GM04504 (cell line): ENCODE measurements at regions not wholly inside any gene's neighbourhood (a gene's known extent, or its start where the extent isn't known, plus 50 kb on each side); places are given as distances from the start of the nearest gene placed in this dataset.
"Not testable (repeated sequence)": the region's sequence is repeated elsewhere in the genome, so short reads cannot be mapped to it uniquely, and the experiment has no call there.

ENCODE experiments used
- DNase-seq: peaks from one replicate; pipeline ENCODE4 v3.0.0-alpha.2; 2012; ENCODE audit warnings: low read depth

GRCh38 chr21:28066596-28067387, 925.9 kb downstream of the LTN1 start:
- no peak for DNase-seq

- DNase-seq: no peak
Measured at GRCh38 chr21:28066076-28066475, 926.6 kb downstream of the LTN1 start.

- no peak for DNase-seq
Measured at GRCh38 chr21:28063241-28064216, 929.1 kb downstream of the LTN1 start.

GRCh38 chr21:28052956-28053355, 939.7 kb downstream of the LTN1 start:
- DNase-seq: not testable (repeated sequence)

- peak; percentile 16 for DNase-seq
Measured at GRCh38 chr21:28051649-28052048, 941.0 kb downstream of the LTN1 start.

GRCh38 chr21:28035692-28036091, 957.0 kb downstream of the LTN1 start:
- DNase-seq: not testable (repeated sequence)

- not testable (repeated sequence) for DNase-seq
Measured at GRCh38 chr21:28034916-28035315, 957.8 kb downstream of the LTN1 start.

- not testable (repeated sequence) for DNase-seq
Measured at GRCh38 chr21:28034334-28034733, 958.3 kb downstream of the LTN1 start.

GRCh38 chr21:28032652-28033051, 960.0 kb downstream of the LTN1 start:
- not testable (repeated sequence) for DNase-seq

- DNase-seq: not testable (repeated sequence)
Measured at GRCh38 chr21:28031066-28031465, 961.6 kb downstream of the LTN1 start.

- DNase-seq: no peak
Measured at GRCh38 chr21:28025111-28025510, 967.6 kb downstream of the LTN1 start.

- no peak for DNase-seq
Measured at GRCh38 chr21:28018741-28019669, 973.7 kb downstream of the LTN1 start.

- no peak for DNase-seq
Measured at GRCh38 chr21:28018213-28018612, 974.5 kb downstream of the LTN1 start.

GRCh38 chr21:28016571-28016970, 976.1 kb downstream of the LTN1 start:
- DNase-seq: no peak

GRCh38 chr21:28013123-28013522, 979.6 kb downstream of the LTN1 start:
- DNase-seq: not testable (repeated sequence)

GRCh38 chr21:28011970-28012369, 980.7 kb downstream of the LTN1 start:
- not testable (repeated sequence) for DNase-seq

GRCh38 chr21:28008245-28008644, 984.4 kb downstream of the LTN1 start:
- DNase-seq: not testable (repeated sequence)

GRCh38 chr21:28003627-28004026, 989.0 kb downstream of the LTN1 start:
- not testable (repeated sequence) for DNase-seq

- not testable (repeated sequence) for DNase-seq
Measured at GRCh38 chr21:27996906-27997305, 995.8 kb downstream of the LTN1 start.

- not testable (repeated sequence) for DNase-seq
Measured at GRCh38 chr21:27984663-27985325, 1007.9 kb downstream of the LTN1 start.

GRCh38 chr21:27979446-27979845, 1012.6 kb upstream of the ADAMTS5 start:
- DNase-seq: not testable (repeated sequence)
